HG03097 (cell line): ENCODE measurements at regions not wholly inside any gene's neighbourhood (a gene's known extent, or its start where the extent isn't known, plus 50 kb on each side); places are given as distances from the start of the nearest gene placed in this dataset.

Source experiments
- ATAC-seq: cut with Tn5 transposase; IDR thresholded peaks from one replicate; pipeline ENCODE4 v1.9.1; 2021; ENCODE audit not compliant: unreplicated experiment, low FRiP score

DNA sequence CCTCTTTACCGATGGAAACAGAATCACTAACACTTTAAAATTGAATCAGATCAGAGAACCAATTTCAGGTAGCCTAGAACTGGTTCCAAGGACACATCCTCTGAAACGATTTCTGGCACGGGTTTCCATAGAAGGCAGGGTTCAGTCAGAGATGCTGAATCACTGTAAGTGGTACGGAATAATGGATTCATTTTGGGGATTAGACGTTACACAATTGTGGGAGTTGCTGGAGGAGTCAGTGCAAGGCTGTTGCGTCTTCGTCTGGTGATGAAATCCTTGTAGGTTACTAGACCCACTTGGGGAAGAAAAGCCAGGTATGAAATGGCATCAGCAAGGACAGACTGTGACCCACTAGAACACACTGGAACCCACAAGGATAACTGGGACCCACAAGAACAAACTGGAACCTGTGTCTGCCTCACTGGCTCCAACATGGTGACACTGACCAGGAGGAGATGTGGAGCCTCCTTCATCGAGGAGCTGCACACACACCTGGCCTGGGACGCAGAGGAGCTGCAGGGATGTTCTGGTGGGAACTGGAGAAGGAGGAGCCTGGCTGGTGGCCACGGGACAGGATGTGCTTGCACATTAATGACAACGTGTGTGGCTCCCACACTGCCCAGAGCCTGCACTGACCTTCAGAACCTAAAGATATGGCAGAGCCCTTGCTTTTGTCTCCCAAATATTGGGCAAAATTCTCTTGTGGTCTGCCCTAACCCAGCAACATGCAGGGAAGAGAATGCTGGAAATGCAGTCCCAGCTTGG, 105.1 kb downstream of the TRAPPC11 start:
- ATAC-seq = no peak

DNA sequence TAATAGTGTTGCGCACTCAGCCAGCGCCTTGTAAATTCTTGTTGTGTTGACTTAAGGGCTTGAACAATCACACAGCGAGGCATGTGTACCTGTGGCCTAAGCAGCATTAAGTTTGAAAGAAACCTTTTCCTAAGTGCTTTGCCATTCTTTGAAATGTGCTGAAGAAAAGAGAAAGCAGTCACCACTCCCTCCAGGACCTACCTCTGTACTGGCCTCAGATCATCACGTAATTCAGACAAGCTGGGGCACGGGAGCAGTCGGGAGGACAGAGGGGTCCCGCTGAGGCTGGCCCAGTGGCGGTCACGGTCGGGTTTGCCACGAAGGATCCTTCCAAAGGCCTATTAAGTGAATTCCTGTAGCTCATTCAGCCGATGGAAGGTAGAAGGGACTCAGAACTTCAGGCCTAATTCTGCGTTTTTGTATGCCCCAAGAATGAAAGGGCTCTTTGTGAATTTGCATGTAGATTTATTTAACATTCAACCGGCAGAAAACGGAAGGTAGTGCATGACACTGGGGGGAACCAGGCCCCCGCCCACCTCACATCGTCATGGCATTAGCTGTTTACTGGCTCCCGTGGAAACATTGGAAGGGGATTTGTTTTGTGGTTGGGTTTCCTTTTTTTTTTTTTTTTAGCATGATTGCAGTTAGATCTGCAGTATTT, 106.3 kb downstream of the TRAPPC11 start:
- no peak for ATAC-seq

DNA sequence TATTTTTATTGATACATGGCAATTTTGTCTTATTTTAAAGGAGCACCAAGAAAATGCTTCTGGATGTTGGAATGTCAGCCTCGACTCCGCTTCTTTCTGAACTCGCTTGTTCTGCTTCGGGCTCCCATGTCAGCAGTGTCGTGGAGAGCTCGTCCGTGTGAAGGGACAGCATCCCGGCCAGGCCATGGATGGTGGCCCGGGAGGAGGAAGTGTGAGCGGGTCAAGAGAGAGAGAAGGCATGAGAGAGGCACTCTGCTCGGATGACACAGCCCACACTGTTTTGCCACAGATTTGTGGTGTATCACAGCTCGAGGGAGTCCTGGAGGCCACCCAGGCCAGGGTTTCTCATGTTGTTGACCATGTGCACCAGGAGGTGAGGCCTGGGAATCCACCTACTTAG, 107.0 kb downstream of the TRAPPC11 start:
- ATAC-seq = no peak

DNA sequence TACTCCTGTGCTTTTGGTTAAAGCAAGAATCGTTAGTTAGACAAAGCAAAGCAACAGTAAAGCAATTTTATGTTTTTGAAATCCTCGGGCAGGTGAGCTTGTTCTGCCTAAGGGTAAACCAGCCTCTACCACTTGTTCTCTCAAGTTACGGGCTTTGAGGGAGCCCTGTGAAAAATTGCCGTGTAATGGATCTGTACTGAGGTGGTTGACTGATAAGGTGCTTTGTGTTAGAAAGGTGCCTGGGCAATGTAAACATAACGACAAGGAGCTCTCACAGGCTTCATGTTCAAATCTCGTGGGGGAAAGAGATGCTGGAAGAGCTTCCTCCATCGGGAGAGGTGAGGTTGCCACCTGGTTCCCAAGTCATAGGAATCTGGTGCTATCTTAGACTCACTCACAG, 111.8 kb downstream of the TRAPPC11 start:
- ATAC-seq = no peak

DNA sequence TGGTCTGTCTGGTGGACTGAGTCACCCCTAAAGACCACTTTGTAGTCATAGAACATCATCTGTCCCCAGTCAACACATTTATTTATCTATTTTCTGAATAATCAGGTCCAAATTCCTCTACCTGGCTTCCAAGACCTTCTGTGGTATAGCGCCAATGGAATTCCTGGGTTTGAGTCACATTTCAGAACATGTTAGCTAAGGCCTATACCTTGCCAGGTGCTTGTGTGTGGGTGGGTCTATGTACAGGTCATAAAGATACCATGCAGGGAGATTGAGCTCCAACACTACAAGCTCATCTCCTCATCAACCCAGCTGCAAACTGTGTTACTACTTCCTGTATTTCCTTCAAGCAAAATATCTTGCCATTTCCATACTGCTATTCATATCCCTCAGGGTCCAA, 113.3 kb downstream of the TRAPPC11 start:
- no peak for ATAC-seq

DNA sequence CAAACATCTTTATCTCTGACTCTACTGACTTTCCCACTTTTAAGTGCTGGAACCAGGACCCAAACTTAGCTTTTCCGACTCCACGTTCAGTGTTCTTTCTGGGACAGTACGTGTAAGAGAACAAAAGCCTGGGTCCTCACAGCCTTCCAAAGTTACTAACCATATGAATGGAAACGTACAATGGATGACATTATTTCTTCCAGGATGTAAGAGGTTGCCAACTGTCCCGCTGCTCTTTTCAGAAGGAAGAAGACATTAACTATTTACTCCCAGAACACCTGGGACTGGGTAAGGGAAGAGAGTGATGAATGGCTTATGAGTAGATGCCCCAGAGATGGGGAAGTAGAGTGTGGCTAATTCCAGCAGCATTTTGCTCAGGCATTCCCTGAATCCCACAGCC, 114.7 kb downstream of the TRAPPC11 start:
- ATAC-seq = no peak

DNA sequence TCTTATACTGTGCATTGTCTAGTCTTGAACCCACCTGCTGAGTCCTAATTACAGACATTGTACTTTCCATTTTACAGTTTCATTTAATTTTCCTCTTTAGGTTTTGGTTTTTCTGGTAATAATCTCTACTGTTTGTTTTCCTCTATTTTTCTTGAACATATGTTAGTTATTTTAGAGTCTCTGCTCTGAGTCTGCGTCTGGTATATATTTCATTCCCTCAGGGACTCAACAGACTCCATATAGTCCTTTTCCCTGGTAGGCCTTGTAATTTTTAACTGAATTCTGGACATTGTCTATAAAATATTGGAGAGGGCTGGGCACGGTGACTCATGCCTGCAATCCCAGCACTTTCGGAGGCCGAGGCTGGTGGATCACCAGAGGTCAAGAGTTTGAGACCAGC, 121.8 kb upstream of the STOX2 start:
- ATAC-seq = no peak

DNA sequence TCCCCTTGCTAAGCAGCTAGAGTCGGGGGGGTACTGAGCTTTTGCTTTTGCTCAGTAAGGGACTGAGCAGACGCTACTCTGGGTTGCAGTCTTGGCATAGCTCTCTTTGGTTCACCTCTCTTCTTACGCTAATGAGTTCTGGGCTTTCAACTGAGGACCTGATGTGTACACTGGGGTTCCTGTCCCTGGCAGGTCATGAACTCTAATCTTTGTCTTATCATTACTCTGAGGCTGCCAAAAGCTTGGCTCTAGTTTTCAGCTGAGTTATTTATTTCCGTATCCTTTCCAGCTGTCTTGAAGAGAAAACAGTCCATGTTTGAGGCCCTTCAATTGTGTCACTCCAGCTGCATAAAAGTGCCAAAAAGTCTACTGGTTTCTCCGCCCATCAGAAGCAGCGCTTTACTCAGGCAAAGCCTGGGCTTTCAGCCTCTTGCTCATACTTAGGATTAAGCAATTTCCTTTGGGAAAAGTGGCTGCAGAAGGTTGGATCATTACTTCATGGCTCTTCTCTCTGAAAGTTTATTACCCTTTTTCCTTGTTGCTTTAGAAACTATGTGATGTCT, 121.0 kb upstream of the STOX2 start:
- ATAC-seq = no peak

DNA sequence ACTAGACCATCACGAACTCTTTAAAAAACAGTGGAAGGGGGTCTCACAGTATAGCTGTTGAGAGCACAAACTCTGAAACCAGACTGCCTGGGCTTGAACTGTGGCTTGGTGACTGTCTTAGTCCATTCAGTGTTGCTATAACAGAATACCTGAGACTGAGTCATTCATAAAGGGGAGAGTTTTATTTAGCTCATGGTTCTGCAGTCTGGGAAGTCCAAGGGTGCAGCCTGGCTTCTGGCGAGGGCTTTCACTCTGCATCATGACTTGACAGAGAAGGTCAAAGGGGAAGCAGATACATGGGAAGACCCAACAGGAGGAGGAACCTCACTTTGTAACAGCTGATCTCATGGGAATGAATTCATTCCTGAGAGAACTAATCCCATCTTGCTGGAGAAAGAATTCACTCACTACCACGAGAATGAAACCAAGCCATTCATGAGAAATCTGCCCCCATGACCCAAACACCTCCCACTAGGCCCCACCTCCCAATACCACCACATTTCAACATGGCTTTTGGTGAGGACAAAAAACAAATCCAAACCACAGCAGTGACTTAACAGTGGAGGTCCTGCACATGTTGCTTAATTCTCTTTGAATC, 116.7 kb upstream of the STOX2 start:
- ATAC-seq = no peak

DNA sequence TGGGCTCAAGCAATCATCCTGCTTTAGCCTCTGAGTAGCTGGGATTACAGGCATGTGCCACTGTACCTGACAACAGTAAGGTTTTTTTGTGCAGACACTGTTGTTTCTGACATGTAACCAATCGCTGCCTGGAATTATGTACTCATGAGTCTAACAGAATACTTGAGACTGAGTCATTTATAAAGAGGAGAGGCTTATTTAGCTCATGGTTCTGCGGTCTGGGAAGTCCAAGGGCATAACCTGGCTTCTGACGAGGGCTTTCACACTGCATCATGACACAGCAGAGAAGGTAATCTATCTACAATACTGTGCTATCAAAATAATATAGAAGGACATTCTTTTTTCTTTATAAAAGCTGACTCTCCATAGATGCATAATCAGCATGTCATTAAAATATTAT, 115.5 kb upstream of the STOX2 start:
- no peak for ATAC-seq

DNA sequence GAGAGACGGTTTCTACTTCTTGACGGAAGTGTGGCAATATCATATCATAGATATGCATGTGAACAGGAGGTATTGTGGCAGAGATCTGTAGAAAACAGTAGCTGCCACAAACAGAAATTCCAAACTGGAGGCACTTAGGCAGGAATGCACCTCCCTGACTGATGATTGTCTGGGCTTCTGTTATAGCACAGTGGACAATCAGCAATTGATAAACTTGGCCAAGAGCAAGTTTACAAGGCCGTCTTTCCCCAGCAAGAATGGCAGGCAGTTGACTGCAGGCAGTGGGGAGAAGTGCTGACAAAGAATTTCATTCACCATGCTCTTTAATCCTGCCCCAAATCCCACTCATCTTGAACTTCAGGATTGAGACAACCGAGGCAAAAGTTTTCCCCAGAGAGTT, 114.4 kb upstream of the STOX2 start:
- no peak for ATAC-seq

DNA sequence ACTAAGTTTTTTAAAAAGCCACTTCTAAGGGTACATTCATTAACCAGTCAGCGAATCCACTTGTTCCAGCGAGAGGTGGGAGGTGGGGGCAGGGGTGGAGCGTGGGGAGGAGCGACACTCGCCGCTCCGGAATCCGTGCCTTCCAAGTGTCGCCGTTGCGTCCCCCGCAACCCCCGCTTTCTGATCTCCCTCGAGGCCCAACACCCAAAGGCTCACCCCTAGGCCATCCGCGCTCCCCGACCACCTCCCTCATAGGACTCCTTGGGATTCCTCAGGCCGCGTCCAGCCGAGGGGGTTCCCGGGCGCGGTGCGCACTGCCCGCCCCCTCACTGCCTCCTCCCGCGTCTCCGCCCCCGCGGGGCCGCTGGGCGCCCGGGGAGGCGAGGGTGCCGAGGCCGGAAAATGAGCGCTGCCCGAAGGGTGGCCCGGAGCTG, 108.1 kb upstream of the STOX2 start:
- no peak for ATAC-seq

DNA sequence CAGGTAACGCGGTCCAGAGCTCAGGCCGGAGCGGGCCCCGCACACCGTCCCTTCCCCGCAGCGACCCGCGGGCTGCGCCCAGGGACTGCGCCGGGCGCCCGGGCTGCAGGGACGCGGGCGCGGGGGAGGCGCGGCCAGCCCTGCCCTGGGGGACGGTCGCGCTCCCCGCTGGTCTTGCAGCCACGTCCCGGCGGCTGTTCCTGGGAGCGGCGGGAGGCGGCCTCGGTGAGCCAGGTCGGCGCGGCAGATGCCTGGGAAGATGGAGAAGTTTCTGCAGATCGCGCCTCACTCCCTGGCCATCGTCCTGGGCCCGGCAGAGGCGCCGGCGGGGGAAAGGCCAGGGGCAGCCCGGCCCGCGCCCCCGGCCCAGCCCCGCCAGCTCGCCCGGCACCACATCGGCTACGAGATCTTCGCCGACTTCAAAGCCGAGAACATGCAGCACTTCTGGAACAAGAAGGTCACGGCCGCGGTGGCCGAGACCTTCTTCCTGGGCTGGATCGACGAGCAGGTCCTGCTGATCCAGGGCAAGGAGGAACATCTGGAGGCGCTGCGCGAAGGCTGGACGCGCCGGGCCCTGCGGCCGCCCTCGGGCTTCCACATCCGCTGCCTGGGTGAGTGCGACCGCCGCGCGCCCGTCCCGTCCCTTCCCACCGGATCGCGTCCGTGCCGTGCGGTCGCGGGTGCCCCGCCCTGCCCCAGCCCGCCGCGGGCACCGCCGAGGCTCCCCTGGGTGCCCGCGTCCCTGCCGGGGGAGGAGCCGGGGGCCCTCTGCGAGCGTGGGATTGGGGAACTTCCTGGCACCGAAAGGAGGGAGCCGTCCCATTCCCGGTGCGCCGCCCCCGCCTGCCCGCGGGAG, 107.4 kb upstream of the STOX2 start:
- no peak for ATAC-seq

DNA sequence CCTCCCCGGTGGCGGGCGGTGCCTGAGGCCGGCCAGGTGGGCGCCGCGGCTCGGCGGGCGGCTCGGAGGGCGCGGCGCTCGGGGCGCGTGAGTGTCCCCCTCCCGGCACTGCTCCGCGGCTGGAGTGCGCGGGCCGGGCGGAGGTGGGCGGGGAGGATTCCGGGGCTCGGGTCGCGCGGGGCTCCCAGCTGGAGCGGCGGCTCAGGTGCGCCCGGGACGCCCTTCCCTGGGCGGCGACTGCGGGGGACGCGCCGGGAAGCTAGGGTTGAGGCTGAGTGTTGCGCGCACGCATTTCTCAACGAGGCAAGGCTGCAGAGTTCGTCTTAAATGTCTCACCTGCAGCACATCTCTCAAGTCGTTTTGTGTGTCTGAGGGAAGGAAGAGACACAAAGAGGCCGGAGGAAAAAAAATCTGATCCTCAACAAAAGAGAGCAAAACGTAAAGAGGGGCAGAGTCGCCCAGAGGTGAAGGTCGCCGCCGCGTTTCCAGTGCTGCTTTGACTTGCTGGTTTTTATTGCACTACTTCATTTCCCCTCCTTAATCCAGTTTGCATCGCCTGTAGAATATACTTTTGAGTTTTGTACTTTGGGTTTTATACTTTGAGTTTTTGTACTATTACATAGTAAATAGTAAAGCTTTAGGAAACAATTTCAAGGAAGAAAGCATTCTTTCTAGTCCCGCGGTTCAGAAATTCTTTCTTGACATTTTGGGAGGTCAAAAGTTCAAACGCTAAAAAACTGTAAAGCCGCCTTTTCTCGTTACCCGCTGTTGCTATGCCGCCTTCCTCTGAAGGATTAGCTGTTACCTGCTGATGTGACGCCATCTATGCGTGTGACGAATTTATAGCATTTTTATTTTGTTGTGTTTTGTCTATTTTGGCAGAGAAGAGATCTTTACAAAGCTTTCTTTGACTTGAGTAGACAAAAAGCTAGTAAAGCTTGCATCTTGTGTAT, 106.5 kb upstream of the STOX2 start:
- ATAC-seq = no peak

DNA sequence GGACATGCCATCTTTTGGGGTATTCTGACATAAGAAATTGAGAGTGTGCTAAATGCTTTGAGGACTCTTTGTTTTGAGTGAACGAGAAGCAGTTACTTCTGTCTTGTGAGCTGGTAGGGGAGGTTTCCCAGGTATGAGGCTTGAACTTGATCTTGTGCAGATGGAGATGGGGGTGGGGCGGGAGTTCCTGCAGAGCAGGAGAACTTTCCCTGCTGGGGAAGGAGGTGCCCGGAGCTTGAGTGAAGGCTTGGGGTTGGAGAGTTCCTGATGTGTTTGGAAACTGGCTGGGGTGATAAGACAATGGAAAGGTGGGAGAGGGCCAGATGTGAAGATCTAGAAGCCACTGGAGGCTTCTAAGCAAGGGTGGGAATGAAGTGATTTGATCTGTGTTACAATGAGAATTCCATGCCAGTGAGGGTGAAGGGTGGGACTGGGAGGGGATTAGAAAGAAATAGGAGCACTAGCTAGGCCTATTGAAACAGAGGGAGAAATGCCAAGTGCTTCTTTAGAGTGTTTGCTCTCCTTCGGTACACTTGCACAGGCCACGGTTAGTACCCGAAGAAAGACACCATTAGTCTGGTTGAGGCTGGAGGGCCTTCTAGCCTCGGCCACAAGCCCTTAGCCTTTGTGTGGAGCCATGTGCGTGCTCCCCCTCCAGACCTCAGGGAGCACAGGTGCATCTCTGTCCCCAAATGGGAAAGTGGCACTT, 103.5 kb upstream of the STOX2 start:
- no peak for ATAC-seq

DNA sequence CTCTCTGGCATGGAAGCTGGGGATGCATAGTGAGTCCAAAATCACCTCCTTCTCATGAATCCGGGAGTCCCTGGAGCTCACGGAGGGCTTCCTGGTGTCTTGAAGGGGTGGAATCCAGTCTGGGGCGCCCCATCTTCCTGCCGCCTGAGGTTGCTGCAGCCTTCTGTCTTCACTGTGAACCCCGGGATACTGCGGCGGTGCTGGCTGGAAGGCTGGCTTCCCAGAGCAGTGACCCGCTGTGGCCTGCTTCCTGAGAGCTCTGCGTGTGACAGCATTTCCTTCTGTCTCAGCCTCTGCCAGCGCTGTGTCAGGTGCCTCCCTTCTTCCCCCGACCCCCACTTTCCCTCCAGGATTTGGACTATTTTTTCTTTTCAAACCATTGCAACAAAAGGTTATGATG, 98.8 kb upstream of the STOX2 start:
- no peak for ATAC-seq

DNA sequence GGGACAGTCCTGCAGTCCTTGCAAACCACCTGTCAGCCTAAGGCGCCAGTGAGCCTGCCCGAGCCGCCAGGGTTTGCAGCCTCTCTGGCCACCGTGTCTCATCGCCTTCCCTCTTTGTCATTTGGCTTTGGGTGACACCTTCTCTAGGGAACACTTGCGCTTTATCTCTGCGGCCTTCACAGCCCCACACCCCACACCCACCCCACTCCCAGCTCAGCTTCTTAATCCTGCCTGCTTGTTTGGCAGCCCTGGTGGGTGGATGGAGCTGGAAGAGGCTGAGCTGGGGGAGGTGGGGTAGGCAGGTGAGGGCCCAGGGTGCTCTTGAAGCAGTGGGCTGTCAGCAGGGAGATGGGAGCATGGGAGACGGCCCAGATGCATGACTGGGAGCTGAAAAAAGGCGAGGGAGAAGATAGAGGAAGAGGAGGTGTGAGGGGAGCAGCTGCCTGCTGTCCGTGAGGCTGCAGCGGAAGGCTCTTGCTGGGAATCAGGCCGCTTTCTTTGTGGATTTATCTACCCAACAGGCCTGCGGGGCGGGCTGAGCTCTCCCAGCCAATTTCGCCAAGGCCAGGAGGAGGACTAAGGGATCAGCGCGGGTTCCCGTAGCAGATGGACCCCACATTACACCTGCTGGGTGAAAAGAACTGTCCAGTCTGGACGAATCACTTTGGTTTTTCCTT, 97.5 kb upstream of the STOX2 start:
- ATAC-seq = no peak

DNA sequence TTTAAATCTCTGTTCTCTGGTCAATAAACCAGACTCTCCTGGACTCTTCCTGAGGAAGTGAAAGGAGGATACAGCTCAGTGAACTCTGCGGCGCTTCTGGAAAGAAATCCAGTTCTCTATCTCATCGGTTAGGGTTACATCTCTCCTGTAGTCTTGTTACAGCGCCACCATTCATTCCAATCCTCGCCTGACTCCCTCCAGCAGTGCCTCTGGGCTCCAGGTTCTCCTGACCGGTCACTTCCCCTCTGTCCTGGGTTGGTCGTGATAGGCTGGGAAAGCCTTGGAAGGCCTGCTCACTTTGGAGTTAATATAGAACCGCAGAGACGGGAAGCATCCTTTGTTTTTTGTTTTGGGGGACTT, 97.0 kb upstream of the STOX2 start:
- no peak for ATAC-seq

DNA sequence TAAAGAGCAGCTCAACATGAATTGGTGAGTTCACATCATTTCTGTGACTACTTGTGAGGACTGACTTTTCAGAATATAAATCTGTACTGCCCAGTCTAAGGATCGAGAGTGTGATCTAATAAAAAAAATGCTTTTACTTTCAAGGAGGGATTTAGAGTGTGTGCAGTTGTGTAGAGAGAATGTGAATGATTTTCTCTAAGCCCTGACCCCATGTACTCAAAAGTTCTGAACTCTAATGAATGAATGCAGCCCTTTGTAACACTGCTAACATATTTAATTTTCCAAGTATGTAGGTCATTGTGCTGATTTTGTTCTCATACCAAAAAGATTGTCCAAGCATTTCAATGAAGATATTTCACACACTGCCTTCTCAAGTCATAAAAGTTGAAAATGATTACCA, 92.5 kb upstream of the STOX2 start:
- ATAC-seq = no peak
